ENCODE measurements at regions not wholly inside any gene's neighbourhood (a gene's known extent, or its start where the extent isn't known, plus 50 kb on each side); places are given as distances from the start of the nearest gene placed in this dataset.

DNA sequence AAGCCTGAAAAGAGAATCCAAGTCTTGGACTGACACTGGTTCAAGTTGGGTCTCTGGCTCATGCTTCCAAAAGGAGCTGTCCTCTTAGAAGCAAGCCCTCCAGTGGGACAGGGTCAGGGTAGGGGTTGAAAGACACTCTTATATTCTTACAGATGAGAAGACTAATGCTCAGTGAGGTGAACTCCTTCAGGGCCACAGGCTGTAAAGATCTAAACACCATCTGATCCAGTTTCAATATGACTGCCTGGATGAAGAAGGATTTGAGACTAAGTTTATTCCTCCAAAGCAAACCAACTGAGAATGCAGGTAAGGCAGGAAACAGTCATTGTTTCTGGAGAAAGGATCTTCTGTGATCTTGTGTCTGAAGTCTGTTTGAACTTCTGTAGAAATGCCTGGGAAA lies 99.0 kb upstream of the TAB2 start:
- no peaks in the 10 kb centered on the region for H3K9me3 Mint-ChIP-seq (ENCODE audit: unreplicated experiment)
- TF ChIP-seq, protein P1, sequence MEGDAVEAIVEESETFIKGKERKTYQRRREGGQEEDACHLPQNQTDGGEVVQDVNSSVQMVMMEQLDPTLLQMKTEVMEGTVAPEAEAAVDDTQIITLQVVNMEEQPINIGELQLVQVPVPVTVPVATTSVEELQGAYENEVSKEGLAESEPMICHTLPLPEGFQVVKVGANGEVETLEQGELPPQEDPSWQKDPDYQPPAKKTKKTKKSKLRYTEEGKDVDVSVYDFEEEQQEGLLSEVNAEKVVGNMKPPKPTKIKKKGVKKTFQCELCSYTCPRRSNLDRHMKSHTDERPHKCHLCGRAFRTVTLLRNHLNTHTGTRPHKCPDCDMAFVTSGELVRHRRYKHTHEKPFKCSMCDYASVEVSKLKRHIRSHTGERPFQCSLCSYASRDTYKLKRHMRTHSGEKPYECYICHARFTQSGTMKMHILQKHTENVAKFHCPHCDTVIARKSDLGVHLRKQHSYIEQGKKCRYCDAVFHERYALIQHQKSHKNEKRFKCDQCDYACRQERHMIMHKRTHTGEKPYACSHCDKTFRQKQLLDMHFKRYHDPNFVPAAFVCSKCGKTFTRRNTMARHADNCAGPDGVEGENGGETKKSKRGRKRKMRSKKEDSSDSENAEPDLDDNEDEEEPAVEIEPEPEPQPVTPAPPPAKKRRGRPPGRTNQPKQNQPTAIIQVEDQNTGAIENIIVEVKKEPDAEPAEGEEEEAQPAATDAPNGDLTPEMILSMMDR (IDR thresholded peaks at IDR 0.05; ENCODE audit: insufficient read depth, low read depth, low read length) = no peak
- TF ChIP-seq EZH2 (IDR thresholded peaks at IDR 0.05; ENCODE audit: insufficient read depth, low read length) = no peak
- Histone ChIP-seq H4K20me1 (ENCODE audit: insufficient read depth, low read length) (no peaks in the 10 kb centered on the region), H3K4me1 (ENCODE audit: insufficient read depth, low read length) (peaks cover 9% of the 10 kb centered on the region), H3K4me3 (ENCODE audit: insufficient read depth, low read depth, low read length) (no peak overlapping the region), H3K27ac (ENCODE audit: low read depth, low read length) (no peak overlapping the region), H3K36me3 (ENCODE audit: insufficient read depth, low read length) (no peaks in the 10 kb centered on the region), H3K27me3 (ENCODE audit: insufficient read depth, low read length) (no peaks in the 10 kb centered on the region), H2AFZ (ENCODE audit: low read depth, low read length) (no peak overlapping the region), H3K9me3 (ENCODE audit: insufficient read depth, low read depth, low read length) (no peaks in the 10 kb centered on the region), H3K79me2 (ENCODE audit: insufficient read depth, low read length) (no peaks in the 10 kb centered on the region), H3K4me2 (ENCODE audit: low read length) (no peak overlapping the region), H3K9ac (ENCODE audit: low read length) (no peak overlapping the region)
- H3K4me3 Mint-ChIP-seq (ENCODE audit: unreplicated experiment) = no peak overlapping the region
- no peak overlapping the region for H3K27ac Mint-ChIP-seq (ENCODE audit: unreplicated experiment)
- peaks cover 26% of the 10 kb centered on the region for H3K4me1 Mint-ChIP-seq (ENCODE audit: low read depth, unreplicated experiment)
- no peaks in the 10 kb centered on the region for H3K36me3 Mint-ChIP-seq (ENCODE audit: low read depth, unreplicated experiment)
- DNase-seq (ENCODE audit: low read depth) = no peak
- H3K27me3 Mint-ChIP-seq (ENCODE audit: low read depth, unreplicated experiment) = no peaks in the 10 kb centered on the region
- no peak for FAIRE-seq

DNA sequence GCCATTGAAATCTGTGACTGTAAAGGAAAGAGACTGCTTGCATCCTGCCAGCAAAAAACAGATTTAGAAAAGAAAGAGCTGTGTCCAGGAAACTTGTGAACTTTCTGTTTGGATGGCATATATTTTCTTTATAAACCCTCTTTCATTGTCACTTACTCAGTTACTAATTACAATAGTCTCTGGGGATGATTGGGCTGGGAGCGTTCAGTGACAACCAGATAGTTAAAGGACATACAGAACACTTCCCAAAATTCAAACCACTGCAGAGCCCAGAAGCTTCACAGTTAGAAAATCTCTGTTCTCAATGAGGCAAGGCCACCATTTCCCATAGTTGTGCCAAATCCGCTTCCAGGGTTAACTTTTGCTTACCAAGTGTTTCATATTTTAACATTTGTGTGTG lies 98.6 kb upstream of the TAB2 start:
- TF ChIP-seq EZH2 (IDR thresholded peaks at IDR 0.05; ENCODE audit: insufficient read depth, low read length) = no peak
- TF ChIP-seq, protein P1 (IDR thresholded peaks at IDR 0.05; ENCODE audit: insufficient read depth, low read depth, low read length) = no peak
- no peak overlapping the region for H3K27ac ChIP-seq (ENCODE audit: low read depth, low read length)
- no peaks in the 10 kb centered on the region for H3K27me3 ChIP-seq (ENCODE audit: insufficient read depth, low read length)
- no peak overlapping the region for H3K4me3 ChIP-seq (ENCODE audit: insufficient read depth, low read depth, low read length)
- no peak overlapping the region for H2AFZ ChIP-seq (ENCODE audit: low read depth, low read length)
- no peaks in the 10 kb centered on the region for H3K79me2 ChIP-seq (ENCODE audit: insufficient read depth, low read length)
- H3K9me3 ChIP-seq (ENCODE audit: insufficient read depth, low read depth, low read length) = no peaks in the 10 kb centered on the region
- H3K36me3 ChIP-seq (ENCODE audit: insufficient read depth, low read length) = no peaks in the 10 kb centered on the region
- peaks cover 8% of the 10 kb centered on the region for H3K4me1 ChIP-seq (ENCODE audit: insufficient read depth, low read length)
- H3K27me3 Mint-ChIP-seq (ENCODE audit: low read depth, unreplicated experiment) = no peaks in the 10 kb centered on the region
- H3K4me1 Mint-ChIP-seq (ENCODE audit: low read depth, unreplicated experiment) = peaks cover 26% of the 10 kb centered on the region
- FAIRE-seq (no peak), DNase-seq (ENCODE audit: low read depth) (no peak)
- H3K4me2 ChIP-seq (ENCODE audit: low read length) = no peak overlapping the region
- peak overlapping the region; percentile 44 for H3K27ac Mint-ChIP-seq (ENCODE audit: unreplicated experiment)
- no peak overlapping the region for H3K9ac ChIP-seq (ENCODE audit: low read length)
- no peaks in the 10 kb centered on the region for H3K9me3 Mint-ChIP-seq (ENCODE audit: unreplicated experiment)
- H3K4me3 Mint-ChIP-seq (ENCODE audit: unreplicated experiment) = no peak overlapping the region
- H4K20me1 ChIP-seq (ENCODE audit: insufficient read depth, low read length) = no peaks in the 10 kb centered on the region
- no peaks in the 10 kb centered on the region for H3K36me3 Mint-ChIP-seq (ENCODE audit: low read depth, unreplicated experiment)

DNA sequence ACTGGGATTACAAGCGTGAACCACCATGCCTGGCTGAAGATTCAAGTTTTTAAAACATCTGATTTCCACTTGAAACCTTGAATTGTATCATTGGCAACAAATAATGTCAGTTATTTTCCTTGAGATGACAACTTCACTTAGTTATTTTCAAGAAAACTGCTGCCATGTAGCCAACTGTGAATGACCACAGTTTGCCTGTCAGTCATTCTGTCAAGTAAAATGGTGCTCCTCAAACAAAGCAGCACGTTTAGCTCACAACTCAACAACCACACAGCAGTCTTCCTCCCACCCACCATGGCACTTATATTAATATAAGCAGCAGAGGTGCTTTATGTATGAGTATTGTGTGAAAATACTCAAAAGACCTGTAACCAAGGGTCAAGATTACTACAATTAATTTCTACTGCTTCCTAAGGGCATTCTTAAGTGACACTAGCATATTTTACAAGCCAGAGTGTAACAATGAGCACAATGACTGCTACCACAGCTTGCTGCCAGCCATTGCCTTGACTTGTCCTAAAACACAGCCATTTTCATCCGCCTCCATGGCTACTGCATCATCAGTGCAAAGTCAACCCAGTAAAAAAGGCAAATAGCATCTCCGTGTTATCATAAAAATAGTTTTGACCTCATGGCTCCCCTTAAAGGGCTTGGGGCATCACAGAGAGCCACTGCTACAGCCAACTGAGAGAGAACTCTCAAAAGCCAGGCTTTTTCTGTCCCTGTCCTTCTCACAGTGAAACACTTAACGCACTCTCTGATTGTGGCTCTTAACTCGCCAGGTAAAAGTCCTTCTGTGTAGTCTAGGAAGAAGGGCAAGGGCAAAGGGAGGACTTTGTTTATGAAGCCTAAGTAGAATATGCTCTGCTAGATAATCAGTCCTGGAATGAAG lies 96.4 kb upstream of the TAB2 start:
- Histone ChIP-seq H3K36me3 (ENCODE audit: insufficient read depth, low read length) (no peaks in the 10 kb centered on the region), H3K9me3 (ENCODE audit: insufficient read depth, low read depth, low read length) (no peaks in the 10 kb centered on the region), H4K20me1 (ENCODE audit: insufficient read depth, low read length) (no peaks in the 10 kb centered on the region), H3K4me1 (ENCODE audit: insufficient read depth, low read length) (peaks cover 8% of the 10 kb centered on the region), H3K4me3 (ENCODE audit: insufficient read depth, low read depth, low read length) (no peak overlapping the region), H3K9ac (ENCODE audit: low read length) (no peak overlapping the region), H3K79me2 (ENCODE audit: insufficient read depth, low read length) (no peaks in the 10 kb centered on the region), H3K4me2 (ENCODE audit: low read length) (peak overlapping the region; percentile 28), H3K27ac (ENCODE audit: low read depth, low read length) (no peak overlapping the region), H2AFZ (ENCODE audit: low read depth, low read length) (no peak overlapping the region), H3K27me3 (ENCODE audit: insufficient read depth, low read length) (no peaks in the 10 kb centered on the region)
- no peak for TF ChIP-seq EZH2 (IDR thresholded peaks at IDR 0.05; ENCODE audit: insufficient read depth, low read length)
- TF ChIP-seq, protein P1 (IDR thresholded peaks at IDR 0.05; ENCODE audit: insufficient read depth, low read depth, low read length) = no peak
- no peak for FAIRE-seq
- DNase-seq (ENCODE audit: low read depth) = peak; percentile 48
- Mint-ChIP-seq H3K9me3 (ENCODE audit: unreplicated experiment) (no peaks in the 10 kb centered on the region), H3K4me1 (ENCODE audit: low read depth, unreplicated experiment) (peaks cover 29% of the 10 kb centered on the region), H3K36me3 (ENCODE audit: low read depth, unreplicated experiment) (no peaks in the 10 kb centered on the region), H3K27ac (ENCODE audit: unreplicated experiment) (peak overlapping the region; percentile 80), H3K4me3 (ENCODE audit: unreplicated experiment) (no peak overlapping the region), H3K27me3 (ENCODE audit: low read depth, unreplicated experiment) (no peaks in the 10 kb centered on the region)

Measured in astrocyte (in vitro differentiated cells and primary cell).